HG03103 (cell line): ENCODE measurements at regions not wholly inside any gene's neighbourhood (a gene's known extent, or its start where the extent isn't known, plus 50 kb on each side); places are given as distances from the start of the nearest gene placed in this dataset.

Experiments used
- ATAC-seq: cut with Tn5 transposase; IDR thresholded peaks from one replicate; pipeline ENCODE4 v1.9.1; 2021; ENCODE audit warnings: low read depth; ENCODE audit not compliant: unreplicated experiment

DNA sequence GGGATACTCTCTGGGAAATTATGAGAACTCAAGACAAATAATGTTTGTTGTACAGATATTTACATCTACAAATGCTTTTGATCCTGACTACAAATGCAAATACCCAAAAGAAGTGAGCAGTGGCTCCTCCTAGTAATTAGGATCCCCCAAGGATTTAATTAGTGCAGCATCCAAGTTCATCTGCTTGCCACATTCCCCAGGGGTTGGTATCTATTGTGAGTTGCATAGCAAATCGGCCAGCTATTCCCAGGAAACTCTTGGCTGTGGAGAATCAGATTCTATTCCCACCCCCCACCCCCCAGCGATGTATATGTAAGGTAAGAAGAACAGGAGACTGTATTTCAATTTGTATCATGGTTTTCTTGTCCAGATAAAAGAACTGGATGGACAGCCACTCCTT lies 725.1 kb upstream of the CDH7 start:
- no peak for ATAC-seq

DNA sequence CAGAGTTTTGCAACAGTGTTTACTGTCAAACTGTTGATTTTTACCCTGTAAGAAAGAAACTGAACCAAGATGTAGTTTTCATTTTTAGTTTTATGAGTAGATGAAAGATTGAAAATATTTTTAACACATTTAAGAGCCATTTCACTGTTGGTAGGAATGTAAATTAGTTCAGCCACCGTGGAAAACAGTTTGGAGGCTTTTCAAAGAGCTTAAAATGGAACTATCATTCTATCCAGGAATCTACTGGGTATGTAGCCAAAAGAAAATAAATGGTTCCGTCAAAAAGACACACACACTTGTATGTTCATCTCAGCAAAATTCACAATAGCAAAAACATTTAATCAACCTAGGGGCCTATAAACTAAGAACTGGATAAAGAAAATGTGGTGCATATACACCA lies 729.8 kb upstream of the CDH7 start:
- no peak for ATAC-seq

DNA sequence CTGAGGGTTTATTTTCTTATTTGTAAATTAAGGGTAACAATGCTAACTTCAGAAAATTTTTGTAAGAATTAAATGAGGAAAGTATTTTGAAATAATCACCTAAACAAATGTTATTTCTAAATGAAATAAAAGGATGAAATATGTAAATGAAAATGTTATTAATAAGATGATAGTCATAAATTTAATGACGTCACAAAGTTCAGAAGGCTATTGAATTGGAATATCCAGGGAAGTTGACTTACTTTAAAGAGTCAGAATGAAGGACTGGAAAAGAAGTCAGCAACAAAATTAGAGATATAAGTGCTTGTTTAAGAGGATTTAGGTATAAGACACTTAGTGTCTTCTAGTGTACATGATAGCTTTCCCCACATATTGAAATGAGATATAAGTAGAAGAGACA lies 732.6 kb upstream of the CDH7 start:
- no peak for ATAC-seq

GRCh38 chr18:65017372-65017760 lies 733.4 kb upstream of the CDH7 start:
- ATAC-seq: no peak

DNA sequence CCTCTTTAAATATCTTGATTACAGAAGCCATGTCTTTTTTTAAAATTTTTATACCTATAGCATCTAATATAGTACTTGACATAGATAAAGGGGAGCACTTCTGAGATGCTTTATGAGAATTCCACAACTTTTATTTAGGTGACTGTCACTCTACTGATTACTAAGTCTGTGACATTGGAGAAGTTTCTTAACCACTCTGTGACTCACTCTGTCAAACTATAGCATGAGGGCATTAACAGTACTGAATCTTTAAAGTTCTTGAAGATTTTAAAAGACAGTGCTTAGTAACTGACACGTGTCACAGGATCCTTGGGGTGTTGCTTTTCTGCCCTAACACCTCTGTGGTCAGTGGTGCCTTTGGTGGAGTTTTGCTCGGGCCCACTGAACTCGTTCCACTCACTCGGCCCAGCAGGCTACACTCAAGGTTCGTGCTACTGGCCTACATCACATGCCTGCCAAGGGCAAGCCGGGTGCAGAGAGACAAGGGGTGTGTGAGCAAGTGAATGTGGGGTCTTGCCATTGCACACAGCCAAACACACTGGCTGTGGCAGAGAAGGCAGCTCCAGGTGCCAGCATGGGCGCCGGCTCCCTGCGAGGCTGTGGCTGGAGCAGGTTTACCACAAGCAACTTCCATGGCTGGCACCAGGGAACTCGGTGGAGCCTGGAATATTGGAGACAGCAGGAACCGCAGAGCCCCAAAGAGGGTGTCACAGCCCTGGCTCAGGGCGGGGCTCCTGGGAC lies 734.0 kb upstream of the CDH7 start:
- no peak for ATAC-seq

DNA sequence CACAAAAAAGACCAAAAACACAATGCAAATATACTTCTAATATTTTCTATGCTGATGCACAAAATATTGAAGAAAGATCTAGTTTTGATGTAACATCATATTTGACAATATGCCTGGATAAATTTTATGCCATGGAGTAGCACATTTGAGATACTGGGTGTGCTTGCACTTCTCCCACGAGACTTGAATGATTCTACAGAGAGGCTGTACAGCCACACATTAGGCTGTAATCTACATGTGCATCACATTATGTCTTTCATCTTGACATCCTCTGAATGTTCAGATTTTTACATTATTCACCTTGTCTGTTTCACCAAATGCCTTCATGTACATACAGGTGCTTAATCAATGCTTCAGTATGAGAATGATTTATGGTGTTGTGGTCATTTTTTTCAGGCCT lies 756.4 kb upstream of the CDH7 start:
- no peak for ATAC-seq

- ATAC-seq: no peak
Observed at GRCh38 chr18:64993695-64994094, 757.1 kb upstream of the CDH7 start.

GRCh38 chr18:64992654-64993053 lies 758.2 kb upstream of the CDH7 start:
- ATAC-seq: no peak

DNA sequence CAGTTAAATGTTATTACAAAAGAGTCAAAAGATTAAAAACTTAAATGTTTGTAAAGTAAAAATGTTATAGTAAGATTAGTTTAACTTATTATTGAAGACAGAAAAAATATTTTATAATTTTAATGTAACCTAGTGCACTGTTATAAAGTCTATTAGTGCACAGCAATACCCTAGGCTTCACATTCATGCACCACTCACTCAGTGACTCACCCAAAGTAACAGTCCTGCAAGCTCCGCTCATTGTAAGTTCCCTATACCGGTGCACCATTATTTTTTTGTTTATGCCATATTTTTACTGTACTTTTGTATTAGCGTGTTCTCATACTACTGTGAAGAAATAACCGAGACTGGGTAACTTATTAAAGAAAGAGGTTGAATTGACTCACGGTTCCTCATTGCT lies 759.7 kb upstream of the CDH7 start:
- no peak for ATAC-seq

- no peak for ATAC-seq
Observed at GRCh38 chr18:64986906-64987495, 763.8 kb upstream of the CDH7 start.

- ATAC-seq: no peak
Observed at GRCh38 chr18:64983497-64984238, 767.1 kb upstream of the CDH7 start.

DNA sequence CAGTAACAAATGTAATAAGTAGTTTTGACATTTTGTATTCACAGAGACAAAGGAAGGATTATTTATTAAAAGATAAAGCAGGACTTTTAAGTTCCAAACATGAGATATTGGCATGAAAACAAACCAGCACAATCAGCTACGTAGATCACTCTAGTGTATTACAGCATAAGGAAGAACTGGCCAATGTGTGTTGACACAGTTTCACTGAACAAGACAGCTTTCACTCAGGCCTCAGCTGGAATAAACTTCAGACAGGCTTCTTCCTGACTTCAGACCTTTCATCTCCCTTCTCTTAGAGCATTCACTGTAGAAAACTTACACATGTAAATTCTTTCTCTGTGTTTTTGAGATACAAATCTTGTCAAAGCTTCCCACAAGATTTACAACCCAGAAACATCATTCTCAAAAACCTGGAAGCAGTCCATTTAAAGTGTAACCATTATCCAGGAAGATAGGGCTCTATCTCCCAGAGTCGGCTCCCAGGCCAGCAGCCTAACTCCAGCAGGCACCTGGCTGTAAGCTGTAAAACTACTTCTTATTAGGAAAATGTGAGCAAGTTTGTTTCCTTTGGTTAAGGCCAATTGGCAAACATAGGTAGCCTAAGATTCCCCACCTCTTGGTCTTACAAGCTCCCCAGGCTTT lies 768.3 kb upstream of the CDH7 start:
- ATAC-seq: no peak

DNA sequence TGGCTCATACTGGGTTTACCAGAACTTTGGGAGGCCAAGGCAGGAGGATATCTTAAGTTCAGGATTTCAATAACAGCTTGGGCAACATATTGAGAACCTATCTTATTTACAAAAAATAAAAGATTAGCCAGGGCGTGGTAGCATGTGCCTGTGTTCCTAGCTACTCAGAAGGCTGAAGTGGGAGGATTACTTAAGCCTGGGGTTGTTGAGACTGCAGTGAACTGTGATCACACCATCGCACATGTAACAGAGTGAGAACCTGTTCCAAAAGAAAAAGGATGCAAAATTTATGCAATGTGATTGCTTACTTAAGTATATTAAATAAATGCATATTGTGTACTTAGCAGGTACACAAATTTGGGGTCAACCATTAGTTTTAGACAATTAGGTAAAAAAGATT lies 768.9 kb upstream of the CDH7 start:
- ATAC-seq: no peak

GRCh38 chr18:64979791-64980190 lies 771.0 kb upstream of the CDH7 start:
- ATAC-seq: no peak

- no peak for ATAC-seq
Observed at GRCh38 chr18:64974391-64975125, 776.3 kb upstream of the CDH7 start.

DNA sequence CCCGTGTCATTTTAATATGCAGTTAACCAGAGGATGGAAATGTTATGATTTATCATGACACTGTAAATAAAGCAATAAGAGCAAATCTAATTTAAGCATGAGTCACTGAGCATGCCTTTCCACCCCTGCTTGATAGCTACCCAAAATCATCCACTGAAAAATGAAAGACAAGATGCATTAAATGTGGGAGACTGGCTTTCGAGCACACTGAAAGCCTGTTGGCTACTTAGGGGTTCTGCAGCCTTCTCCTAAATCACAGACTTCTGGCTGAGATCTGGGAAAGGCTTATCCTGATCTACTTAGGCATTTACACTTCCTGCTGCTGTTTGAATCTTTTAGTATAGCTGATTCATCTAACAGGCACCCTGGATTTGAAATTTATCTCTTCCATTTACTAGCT lies 778.3 kb upstream of the CDH7 start:
- no peak for ATAC-seq

DNA sequence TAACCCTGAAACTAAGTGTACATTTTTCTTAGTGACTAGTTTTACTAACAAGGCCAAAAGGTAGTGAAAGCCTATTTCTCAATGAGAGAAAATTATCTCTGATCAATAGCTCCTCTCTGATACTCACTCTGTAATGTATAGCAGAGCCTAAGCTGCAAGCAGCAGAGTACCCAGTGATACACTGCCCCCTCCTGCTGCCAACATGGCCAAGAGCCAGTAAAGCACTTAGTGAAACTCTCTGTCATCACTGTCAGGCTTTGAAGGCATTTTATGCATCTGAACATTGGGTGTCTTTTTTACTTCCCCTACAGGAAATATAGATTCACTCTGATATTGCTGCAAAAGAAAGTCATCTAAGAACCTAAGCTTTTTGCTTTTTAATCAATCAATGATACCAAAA lies 784.1 kb upstream of the CDH7 start:
- no peak for ATAC-seq

GRCh38 chr18:64956465-64956864 lies 794.3 kb upstream of the CDH7 start:
- ATAC-seq: no peak

DNA sequence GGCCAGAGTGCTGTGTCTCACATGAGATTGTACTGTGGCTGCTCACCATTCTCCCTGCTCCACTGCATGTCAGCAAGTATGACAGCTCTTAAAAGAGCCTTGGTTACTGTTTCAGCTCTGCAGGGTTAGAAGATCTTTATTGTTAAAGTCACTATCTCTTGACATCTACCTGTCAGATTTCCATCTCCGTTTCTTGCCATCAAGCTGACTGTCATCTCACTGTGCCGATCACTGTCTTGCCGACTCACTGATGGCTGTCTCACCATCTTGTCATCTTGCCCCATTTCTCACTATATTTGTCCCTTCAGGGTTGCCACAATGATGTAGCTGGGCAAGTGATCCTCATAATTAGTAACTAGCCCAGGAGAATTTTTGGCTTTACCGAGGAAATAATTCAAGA lies 800.9 kb upstream of the CDH7 start:
- ATAC-seq: no peak

DNA sequence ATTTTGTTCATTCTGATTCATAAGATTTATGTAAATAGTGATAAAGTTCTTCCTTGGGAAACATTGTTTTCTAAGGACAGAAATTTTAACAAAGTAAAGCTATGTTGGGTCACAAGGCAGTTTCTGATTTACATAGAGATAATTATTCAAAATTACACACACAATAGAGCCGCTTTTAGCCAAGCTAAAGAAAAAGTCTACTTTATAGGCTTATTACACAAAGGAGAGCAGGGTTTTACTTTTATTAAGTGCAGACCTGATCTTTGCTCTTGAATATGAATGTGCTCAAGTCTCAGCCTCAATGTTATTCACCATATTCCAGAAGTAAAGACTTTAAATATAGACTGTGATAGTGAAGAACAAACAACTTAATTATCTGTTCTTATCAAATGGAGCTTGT lies 787.8 kb upstream of the LINC00305 start:
- ATAC-seq: no peak

DNA sequence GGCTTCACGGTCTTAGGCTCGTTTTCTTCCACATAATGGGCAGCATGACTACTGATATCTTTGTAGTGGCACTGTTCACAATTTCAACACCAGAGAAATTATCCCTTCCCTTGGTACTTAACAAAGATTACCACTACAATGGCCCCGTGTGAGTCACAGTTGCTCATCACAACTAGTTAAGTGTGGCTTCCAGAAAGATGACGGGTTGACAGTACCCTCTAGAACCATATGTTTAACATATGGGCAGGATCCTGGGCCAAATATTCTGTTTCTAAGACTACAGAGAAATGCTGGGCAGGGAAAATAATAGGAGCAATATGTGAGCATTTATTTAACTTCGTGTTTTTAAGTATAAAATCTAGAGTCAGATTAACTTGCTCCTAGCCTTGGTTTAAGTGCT lies 780.1 kb upstream of the LINC00305 start:
- no peak for ATAC-seq
